Transverse colon (tissue), 3 donors: ENCODE measurements at regions not wholly inside any gene's neighbourhood (a gene's known extent, or its start where the extent isn't known, plus 50 kb on each side); places are given as distances from the start of the nearest gene placed in this dataset.

ENCODE experiments used
- POLR2A ChIP-seq: fragments of 450-650 bp; IDR thresholded peaks from one replicate; pipeline ENCODE4 v1.6.1; 2016; ENCODE audit warnings: antibody characterized with exemption, mild to moderate bottlenecking, moderate library complexity
- TF ChIP-seq, protein P1 (sequence below), 5 experiments: fragments of 200-600 bp in 3 of 5; fragments of 450-650 bp in 2 of 5; sonication (generic) in 3 of 5; IDR thresholded peaks; 1 replicate in 2 of 5; 2 replicates in 3 of 5; pipeline ENCODE4 v1.5.1; 2016 to 2017; ENCODE audit warnings: antibody characterized with exemption in 5 of 5, inconsistent platforms in 3 of 5, mild to moderate bottlenecking in 2 of 5, moderate library complexity in 1 of 5

DNA sequence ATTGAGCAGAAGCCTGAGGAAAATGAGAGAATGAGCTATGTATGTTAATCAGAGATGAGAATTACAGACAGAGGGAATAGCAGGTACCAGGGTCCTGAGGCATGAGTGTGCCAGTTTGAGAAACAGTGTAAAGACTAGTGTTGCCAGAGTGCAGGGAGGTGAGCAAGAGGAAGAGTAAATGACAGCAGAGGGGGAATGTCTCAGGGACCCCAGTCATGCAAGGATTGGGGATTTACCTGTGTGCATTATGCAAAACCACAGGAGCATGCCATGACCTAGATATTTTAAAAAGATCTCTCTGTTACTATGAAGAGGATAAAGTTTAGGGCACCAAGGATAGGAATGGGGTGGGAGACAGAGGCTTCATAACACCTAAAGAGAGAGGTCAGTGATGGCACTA, 72.1 kb downstream of the TTC32 start:
- no peak for TF ChIP-seq POLR2A
- TF ChIP-seq, protein P1, sequence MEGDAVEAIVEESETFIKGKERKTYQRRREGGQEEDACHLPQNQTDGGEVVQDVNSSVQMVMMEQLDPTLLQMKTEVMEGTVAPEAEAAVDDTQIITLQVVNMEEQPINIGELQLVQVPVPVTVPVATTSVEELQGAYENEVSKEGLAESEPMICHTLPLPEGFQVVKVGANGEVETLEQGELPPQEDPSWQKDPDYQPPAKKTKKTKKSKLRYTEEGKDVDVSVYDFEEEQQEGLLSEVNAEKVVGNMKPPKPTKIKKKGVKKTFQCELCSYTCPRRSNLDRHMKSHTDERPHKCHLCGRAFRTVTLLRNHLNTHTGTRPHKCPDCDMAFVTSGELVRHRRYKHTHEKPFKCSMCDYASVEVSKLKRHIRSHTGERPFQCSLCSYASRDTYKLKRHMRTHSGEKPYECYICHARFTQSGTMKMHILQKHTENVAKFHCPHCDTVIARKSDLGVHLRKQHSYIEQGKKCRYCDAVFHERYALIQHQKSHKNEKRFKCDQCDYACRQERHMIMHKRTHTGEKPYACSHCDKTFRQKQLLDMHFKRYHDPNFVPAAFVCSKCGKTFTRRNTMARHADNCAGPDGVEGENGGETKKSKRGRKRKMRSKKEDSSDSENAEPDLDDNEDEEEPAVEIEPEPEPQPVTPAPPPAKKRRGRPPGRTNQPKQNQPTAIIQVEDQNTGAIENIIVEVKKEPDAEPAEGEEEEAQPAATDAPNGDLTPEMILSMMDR (IDR thresholded peaks at IDR 0.05) = no peak
